HG02763 (cell line): ENCODE measurements at regions not wholly inside any gene's neighbourhood (a gene's known extent, or its start where the extent isn't known, plus 50 kb on each side); places are given as distances from the start of the nearest gene placed in this dataset.

Source experiments
- ATAC-seq: cut with Tn5 transposase; IDR thresholded peaks from one replicate; pipeline ENCODE4 v1.9.1; 2021; ENCODE audit warnings: mild to moderate bottlenecking, moderate library complexity; ENCODE audit not compliant: unreplicated experiment

DNA sequence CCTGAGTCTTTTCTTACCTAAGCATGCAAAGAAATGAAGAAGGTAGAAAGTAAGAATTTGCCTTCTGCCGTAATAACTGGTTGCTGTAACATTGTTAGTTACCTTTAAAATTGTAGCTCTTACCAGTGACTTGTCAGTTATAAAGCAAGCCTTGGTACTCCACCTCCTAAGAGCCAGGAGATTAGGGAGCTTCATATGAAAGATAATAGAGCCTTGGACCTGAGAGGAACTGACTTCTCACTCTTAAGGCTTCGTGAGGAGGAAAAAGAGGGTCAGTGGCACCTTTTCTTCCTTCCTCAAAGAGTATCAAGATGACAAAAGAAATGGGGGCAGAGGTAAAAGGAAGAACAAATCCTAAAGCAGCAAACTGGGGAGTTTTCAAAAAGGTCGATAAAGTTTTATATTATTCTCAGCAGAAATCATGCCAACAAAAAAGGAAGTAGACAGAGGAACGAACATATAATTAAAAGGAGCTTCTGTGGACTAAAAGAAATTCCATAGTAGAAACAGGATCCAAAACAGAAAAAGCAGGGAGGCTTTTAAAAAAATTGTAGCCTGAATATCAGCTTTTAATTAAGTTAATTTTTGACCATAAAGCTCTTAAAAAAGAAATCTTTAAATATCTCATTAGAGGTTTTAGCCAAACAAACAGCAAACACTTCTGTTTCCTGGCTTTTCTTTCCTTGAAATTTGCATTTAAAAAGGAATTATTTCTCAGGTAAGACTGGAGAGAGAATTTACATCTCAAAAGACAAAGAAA, 847.1 kb upstream of the ALCAM start:
- ATAC-seq: no peak

DNA sequence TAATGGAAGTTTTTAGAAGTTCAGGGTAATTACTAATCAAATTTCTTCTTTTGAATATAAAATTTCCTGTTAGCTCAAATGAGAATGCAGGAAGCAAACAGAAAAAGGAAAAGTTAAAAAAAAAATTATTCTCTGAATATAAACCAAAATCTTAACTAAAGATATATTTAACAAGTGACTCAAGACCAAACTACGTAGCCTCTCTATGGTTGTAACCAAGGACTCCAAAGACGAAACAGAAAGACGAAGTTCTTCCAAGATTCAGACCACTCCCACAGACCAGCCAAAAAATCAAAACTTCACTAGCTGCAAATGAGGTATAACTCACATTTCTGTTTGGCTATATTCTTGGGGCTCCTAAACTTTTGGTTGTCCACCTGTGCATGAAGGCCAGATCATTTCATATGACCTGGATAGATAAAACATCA, 846.5 kb upstream of the ALCAM start:
- peak; percentile 33 for ATAC-seq

DNA sequence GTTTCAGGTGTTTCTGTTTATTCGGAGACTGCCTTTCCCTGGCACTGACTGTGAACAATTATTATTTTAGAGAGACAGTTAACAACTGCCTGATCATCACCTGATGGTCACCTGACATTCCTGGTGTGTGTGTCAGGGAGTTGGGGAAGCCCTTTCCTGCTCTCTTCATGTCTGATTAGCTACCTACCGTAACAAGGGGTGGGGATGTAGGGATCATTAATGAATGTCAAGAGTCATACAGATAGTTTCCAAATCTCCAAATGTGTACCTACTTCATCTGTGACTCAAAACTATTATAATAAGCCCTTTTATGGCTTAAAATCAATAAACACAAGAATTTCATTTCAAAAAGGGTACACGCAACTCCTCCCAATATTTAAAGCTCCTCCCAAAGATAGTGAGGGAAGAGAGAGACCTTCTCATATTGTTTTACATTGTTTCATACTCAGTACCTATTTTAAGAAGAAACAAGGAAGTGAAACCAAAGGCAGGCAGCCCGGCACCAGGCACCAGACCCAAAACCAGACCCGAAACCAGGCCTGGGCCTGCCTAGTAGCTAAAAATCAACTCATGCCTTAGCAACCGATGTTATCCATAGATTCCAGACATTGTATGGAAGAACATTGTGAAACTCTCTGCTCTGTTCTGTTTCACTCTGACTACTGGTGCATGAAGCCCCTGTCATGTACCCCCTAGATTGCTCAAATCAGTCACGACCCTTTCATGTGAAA, 844.9 kb upstream of the ALCAM start:
- peak; percentile 55 for ATAC-seq

DNA sequence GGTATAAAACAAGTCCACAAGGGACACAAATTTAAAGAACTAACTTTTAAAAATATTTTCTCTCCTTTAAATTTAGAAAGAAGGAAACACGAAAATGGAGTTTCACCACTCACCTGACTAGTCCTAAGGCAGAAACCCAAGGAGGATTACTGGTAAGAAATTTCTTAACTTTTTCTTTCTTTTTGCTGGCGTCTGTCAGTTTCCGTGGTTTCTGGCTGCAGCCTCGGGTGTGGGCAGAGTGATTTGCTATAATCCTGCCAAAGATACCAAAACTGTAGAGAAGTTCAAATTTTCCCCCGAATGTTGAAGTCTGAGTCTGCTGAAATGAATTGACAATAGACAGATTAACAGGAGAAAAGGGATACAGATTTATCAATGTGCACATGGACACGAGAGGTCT, 843.6 kb upstream of the ALCAM start:
- ATAC-seq: no peak

DNA sequence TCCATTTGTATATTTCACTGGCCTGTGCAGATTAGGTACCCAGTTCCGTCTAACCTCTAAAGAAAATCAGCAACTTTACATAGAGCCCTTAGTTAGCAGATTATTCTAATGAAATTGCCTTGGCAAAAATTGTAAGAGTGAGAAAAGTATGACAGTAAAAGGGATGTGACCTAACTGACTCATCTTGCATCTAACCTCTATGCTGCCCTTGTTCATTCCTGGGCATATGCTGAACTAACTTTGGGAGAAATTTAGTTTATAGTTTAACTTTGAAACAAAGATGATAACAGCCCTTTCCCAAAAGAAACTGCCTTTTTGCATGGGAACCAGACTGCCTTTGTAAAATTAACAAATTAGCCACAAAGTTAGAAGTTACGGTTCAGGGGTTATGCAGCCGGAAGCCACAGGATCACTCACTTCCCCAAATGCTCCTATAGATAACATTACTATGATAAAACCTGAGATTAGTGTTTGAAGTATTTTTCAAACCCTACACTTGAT, 839.8 kb upstream of the ALCAM start:
- peak; percentile 77 for ATAC-seq

DNA sequence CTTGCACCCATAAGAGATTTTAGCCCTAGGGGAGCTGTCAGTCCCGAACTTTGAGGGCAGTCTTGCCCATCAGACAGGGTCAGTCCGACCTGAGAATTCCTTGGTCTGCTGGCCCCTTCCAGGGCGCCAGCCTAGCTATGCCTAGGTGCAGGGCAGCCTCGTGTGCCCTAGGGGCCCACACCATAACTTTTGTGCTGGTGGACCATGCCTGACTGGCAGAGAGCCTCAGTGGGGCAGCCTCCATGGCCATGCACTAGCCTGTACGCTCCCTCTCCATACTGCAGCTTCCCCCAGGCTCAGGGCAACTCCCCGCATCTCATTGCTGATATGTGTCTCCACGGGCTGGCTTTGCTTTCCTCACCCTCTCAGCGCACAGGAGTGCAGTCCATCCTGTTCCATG, 835.8 kb upstream of the ALCAM start:
- ATAC-seq: no peak

DNA sequence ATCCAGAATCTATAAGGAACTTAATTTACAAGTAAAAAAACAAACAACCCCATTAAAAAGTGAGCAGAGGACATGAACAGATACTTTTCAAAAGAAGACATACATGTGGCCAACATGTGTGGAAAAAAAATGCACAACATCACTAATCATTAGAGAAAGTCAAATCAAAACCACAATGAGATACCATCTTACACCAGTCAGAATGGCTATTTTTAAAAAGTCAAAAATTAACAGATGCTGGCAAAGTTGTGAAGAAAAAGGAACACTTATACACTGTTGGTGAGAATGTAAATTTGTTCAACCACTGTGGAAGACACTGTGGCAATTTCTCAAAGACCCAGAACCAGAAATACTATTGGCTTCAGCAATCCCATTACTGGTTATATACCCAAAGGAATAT, 830.0 kb upstream of the ALCAM start:
- ATAC-seq: peak; percentile 38

DNA sequence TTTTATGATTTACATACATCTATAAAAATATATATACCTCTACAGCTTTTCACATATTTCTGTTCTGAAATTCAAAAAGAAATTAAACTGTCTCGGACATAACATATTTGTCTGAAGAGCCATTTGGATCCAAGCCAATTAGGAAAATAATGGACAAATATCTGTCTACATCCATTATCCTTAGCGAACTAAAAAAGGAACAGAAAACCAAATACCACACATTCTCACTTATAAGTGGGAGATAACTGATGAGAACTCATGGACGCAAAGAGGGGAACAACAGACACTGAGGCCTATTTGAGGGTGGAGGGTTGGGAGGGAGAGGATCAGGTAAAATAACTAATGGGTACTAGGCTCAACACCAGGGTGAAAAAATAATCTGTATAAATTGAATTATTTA, 829.4 kb upstream of the ALCAM start:
- no peak for ATAC-seq

DNA sequence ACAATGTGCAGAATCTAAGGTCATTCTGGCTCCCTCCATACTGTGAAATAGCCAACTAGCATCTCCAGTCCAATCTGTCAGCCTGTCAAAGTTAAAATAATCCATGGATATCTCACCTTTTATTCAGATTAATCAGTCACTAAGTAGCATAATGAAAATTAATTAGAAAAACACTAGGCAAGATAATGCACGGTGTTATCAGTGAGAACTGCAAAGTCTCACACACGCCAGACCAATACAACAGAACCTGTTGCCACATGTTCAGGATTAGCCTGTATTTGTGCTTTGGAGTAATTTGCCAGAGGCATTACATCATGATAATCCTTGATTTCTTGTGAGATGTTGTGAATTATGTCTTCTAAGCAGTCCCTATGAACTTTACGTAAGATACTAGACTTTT, 820.4 kb upstream of the ALCAM start:
- ATAC-seq: no peak

DNA sequence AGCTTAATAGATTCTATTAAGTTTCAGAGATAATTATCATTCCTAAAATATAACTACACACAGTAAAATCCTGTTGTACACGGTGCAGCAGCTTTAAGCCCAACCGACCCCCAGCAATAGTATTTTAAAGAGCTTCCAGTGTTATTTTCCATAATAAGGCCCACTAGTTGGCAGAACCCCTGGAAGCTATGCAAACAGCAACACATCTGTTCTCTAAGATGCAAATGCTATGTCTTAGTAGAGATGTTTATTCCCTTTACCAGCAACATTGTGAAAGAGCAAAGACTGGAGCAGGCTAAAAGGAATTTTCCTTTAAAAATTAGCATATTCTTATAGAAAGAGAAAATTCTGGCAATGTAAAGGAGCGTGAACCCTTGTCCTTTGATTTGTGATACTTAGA, 819.7 kb upstream of the ALCAM start:
- ATAC-seq: no peak

DNA sequence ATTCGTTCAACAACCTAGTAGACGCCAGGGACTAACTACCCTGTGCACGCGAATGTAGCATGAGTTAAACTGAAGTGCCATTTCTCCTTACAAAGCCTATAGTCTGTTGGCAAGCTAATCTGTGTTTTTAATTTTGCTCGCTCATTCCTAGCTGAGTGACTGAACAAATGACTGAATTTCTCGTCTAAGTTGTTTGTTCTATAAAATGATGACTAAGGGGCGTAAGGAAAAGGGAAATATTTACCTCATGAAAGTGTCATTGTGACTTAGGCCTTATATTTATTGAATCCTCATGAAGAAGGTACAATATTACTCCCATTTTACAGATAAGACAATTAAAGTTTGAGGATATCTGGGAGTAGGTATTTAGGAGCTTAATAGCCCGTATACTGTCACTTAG, 818.3 kb upstream of the ALCAM start:
- ATAC-seq: no peak

DNA sequence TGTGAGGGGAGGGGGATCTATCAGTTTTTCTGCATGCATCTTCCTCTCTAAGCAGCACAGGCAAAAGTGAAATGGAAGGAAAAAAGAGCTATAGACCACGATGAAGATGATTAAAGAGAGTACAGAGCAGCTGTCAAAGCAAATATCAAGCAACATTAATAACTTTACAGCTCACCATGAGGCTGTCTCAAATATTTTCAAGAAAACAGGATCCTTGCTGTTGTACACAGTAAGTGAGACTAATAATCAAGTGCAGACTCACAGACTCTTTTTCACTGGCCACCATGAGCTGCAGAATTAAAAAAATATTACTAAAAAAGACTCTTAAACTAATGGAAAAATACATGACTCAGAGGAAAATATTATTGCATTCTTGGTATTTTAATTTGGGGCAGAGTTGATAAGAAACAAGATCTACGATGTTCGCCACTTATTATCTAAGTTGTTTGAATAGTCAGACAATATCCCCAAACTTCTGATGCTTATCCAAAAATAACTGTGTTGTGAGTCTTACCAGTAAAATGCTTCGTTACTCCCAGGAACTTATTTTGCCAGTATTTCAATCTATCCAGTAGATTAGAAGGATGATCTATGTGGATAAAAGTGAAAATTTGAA, 817.5 kb upstream of the ALCAM start:
- no peak for ATAC-seq

DNA sequence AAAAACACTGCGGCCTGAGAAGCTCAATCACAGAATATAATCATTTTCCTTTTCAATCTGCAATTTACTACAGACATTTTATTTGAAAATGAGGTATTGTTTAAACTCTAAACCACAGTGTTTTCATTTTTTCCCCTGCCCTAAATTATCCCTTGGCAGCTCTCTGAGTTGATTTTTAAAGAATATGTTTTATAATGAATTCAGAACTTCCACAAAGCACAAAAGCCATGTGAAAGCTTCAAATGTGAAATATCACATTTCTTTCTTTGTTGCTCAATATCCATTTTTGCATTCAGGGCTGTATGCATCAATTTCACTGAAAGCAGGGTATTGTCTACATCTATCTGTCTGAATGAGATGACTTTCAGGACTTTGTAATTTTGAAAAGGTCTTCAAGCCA, 813.6 kb upstream of the ALCAM start:
- no peak for ATAC-seq

DNA sequence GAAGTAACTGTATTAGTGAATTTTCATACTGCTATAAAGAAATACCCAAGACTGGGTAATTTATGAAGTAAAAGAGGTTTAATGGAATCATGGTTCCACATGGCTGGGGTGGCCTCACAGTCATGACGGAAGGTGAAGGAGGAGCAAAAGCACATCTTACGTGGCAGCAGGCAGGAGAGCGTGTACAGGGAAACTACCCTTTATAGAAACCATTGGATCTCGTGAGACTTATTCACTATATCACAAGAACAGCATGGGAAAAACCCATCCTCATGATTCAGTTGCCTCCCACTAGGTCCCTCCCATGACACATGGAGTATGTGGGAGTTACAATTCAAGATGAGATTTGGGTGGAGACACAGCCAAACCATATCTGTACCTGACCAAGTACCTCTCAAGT, 812.3 kb upstream of the ALCAM start:
- no peak for ATAC-seq

DNA sequence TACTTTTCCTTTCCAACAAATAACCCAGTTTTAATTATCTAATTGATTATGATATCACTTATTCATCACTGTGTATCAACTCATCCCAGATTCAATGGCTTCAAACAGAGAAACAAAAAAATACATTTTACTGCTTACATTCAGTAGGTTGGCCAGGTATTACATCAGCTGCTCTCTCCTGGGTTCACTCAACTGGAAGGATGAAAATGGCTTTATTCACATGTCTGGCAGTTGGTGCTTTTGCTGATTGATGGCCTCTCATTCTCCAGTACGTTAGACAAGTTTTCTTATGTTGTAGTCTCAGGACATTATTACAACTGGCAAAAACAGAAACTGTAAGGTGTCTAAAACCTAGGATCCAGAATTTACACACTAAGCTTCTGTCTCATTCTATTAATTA, 811.0 kb upstream of the ALCAM start:
- ATAC-seq: no peak

DNA sequence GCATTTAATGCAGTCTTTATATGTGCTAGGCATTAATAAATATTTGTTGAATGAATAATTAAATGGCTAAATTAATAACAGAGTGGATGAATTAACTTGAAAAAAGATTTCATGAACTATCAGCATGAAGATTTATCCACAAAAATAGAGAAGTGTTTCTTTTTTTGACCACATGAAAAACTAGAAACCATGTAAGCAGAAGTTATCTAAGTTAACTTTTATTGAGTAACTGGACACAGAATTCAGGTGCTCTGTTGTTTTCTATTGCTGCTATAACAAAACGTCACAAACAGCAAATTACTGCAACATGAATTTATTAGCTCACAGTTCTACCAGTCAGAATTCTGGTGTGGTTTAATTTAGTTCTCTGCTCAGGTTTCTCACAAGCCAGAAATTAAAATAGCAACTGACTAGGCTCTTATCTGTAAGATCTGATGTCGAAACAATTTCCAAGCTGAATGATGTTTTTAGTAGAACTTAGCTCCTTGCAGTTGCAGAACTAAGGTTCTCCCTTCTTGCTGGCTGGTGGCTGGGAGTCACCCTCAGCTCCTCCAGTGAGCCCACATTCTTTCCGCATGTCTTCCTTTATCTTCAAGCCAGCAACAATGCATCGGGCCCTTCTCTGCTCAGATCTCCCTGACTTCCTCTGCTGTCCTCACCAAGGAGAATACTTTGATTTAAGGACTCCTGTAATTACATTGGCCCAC, 810.2 kb upstream of the ALCAM start:
- no peak for ATAC-seq

DNA sequence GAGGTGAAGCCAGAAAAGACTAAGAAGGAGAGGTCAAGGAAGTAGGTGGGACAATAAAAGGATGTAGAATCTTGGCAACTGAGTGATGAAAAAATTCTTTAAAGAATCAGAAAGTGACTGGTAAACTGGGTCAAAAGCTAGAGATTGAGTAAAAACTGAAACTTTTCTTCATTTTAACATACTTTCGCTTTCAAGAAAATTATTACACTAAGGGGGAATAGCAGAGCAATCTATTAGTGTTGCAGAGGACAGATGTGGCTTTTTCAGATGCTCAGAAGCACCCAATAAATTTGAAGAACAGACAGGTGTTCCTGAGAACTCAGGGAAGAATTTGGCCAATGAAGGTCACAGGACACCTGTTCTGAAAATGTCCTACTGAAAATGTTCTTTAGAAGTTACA, 805.4 kb upstream of the ALCAM start:
- no peak for ATAC-seq

DNA sequence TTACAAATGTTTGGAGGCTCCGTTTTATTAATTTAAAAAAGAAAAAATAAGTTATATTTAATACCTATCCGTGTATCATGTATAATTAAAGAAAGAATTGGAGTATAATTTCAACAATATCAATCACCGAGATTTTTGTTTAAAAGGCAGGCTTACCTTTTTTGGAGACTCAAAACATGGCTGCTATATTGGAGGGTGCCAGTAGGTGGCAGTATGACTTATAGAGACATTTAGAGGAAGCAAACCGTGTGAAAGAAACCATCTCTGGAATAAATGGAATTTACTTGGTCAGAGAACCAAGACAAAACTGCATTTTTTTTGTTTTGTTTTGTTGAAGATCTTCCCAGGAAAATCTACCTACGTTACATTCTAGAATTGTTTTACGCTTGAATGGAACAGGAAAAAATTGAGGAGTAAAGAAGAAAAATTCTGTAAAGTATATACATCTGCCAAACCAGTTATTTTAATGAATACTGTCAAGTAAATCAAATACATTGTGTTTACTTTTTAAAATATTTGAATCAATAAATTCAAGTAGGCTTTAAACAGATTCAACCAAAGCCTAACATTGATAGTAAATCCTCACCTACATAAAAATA, 802.6 kb upstream of the ALCAM start:
- no peak for ATAC-seq

DNA sequence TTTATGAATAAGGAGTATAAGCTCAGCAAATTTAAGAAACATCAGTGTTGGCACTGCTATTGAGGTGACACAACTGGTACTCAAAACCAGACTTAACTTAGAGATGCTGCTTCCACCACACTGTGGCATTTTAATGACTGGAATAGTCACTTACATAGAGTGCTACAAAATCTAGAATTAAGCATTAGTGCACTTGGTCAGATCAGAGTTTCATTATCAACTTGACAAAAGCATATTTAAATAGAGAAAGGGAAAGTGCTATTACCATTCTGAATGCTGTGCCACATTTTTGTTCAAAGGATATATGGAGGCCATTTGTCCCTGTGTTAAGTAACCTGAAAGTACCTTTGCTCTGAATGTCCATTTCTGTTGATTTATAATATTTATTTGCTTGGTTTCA, 800.7 kb upstream of the ALCAM start:
- no peak for ATAC-seq

DNA sequence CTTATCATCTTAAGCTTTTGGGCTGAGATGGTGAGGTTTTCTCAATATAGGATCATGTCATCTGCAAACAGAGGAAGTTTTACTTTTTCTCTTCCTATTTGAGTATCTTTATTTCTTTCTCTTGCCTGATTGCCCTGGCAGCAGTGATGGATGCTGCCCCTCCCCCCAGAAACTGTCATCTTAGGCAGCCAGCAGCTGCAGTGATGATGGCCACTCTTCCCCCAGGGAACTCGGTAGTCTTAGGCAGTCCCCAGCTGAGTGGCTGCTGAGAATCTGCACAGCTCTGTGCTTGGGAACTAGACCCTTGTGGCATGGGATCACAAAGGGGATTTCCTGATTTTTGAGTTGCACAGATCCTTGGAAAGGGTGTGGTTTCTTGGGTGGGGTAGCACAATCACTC, 791.1 kb upstream of the ALCAM start:
- no peak for ATAC-seq

DNA sequence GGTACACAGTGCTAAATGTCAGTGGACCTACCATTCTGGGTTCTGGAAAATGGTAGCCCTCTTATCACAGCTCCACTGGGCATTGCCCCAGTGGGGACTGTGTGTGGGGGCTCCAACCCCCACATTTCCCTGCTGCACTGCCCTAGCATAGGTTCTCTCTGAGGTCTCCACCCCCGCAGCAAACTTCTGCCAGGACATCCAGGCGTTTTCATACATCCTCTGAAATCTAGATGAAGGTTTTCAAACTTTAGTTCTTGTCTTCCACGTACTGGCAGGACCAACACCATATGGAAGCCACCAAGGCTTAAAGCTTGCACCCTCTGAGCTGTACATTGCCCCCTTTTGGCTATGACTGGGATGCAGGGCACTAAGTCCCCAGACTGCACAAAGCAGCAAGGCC, 788.2 kb upstream of the ALCAM start:
- no peak for ATAC-seq
